ENCODE measurements at regions not wholly inside any gene's neighbourhood (a gene's known extent, or its start where the extent isn't known, plus 50 kb on each side); places are given as distances from the start of the nearest gene placed in this dataset.
"Not testable (repeated sequence)": the region's sequence is repeated elsewhere in the genome, so short reads cannot be mapped to it uniquely, and the experiment has no call there.

GRCh38 chr1:146645978-146646604 lies 292.0 kb upstream of the NBPF12 start:
- H3K4me3 ChIP-seq (ENCODE audit: control extremely low read depth in 1 of 5, extremely low read depth in 1 of 5, insufficient read depth in 1 of 5, low read depth in 2 of 5, low read length in 4 of 5); H3K27ac ChIP-seq (ENCODE audit: low read length in 2 of 2); H3K4me2 ChIP-seq (replicated peaks; ENCODE audit: low read depth, low read length, poor library complexity, severe bottlenecking); H3K27me3 ChIP-seq (replicated peaks in 1 of 4; ENCODE audit: control extremely low read depth in 1 of 4, control insufficient read depth in 3 of 4, insufficient read depth in 4 of 4, low read length in 3 of 4); H3K79me2 ChIP-seq (ENCODE audit: control insufficient read depth, insufficient read depth, low read length); H2AFZ ChIP-seq (ENCODE audit: insufficient read depth, low read depth, low read length, poor library complexity, severe bottlenecking); DNase-seq; H3K9ac ChIP-seq (ENCODE audit: low read length); H3K9me3 ChIP-seq (ENCODE audit: control extremely low read depth in 1 of 3, control insufficient read depth in 2 of 3, insufficient read depth in 1 of 3, low read length in 2 of 3); H3K9me3 Mint-ChIP-seq (ENCODE audit: insufficient read depth); H3K4me1 ChIP-seq (ENCODE audit: control insufficient read depth in 2 of 2, insufficient read depth in 2 of 2, low read length in 2 of 2); intact Hi-C loops (cut with micrococcal nuclease); POLR2A ChIA-PET; H3K4me3 Mint-ChIP-seq; CTCF ChIA-PET; H3K27me3 Mint-ChIP-seq; H3K36me3 ChIP-seq (replicated peaks in 1 of 2; ENCODE audit: control extremely low read depth in 1 of 2, control insufficient read depth in 1 of 2, extremely low read depth in 1 of 2, insufficient read depth in 2 of 2, low read length in 1 of 2); ATAC-seq (ENCODE audit: low read depth); H4K20me1 ChIP-seq (ENCODE audit: control insufficient read depth, insufficient read depth, low read length, poor library complexity, severe bottlenecking); H3K27ac Mint-ChIP-seq; H3K4me1 Mint-ChIP-seq: not testable (repeated sequence)
- 100% methylated on average over 1 of the region's 6 CpGs for WGBS (ENCODE audit: insufficient coverage)

- H3K79me2 ChIP-seq (ENCODE audit: control insufficient read depth, insufficient read depth, low read length); H3K27ac ChIP-seq (ENCODE audit: low read length in 2 of 2); H3K27me3 ChIP-seq (replicated peaks in 1 of 4; ENCODE audit: control extremely low read depth in 1 of 4, control insufficient read depth in 3 of 4, insufficient read depth in 4 of 4, low read length in 3 of 4); H3K4me1 ChIP-seq (ENCODE audit: control insufficient read depth in 2 of 2, insufficient read depth in 2 of 2, low read length in 2 of 2); H3K4me3 Mint-ChIP-seq; H3K4me2 ChIP-seq (replicated peaks; ENCODE audit: low read depth, low read length, poor library complexity, severe bottlenecking); POLR2A ChIA-PET; H3K36me3 ChIP-seq (replicated peaks in 1 of 2; ENCODE audit: control extremely low read depth in 1 of 2, control insufficient read depth in 1 of 2, extremely low read depth in 1 of 2, insufficient read depth in 2 of 2, low read length in 1 of 2); H3K27ac Mint-ChIP-seq; H3K9me3 Mint-ChIP-seq (ENCODE audit: insufficient read depth); H3K9me3 ChIP-seq (ENCODE audit: control extremely low read depth in 1 of 3, control insufficient read depth in 2 of 3, insufficient read depth in 1 of 3, low read length in 2 of 3); H4K20me1 ChIP-seq (ENCODE audit: control insufficient read depth, insufficient read depth, low read length, poor library complexity, severe bottlenecking); H3K9ac ChIP-seq (ENCODE audit: low read length); intact Hi-C loops (cut with micrococcal nuclease); CTCF ChIA-PET; H3K27me3 Mint-ChIP-seq; ATAC-seq (ENCODE audit: low read depth); H2AFZ ChIP-seq (ENCODE audit: insufficient read depth, low read depth, low read length, poor library complexity, severe bottlenecking); H3K4me3 ChIP-seq (ENCODE audit: control extremely low read depth in 1 of 5, extremely low read depth in 1 of 5, insufficient read depth in 1 of 5, low read depth in 2 of 5, low read length in 4 of 5); DNase-seq; H3K4me1 Mint-ChIP-seq: not testable (repeated sequence)
- no CpG with 5 or more reads among the region's 3 CpGs for WGBS (ENCODE audit: insufficient coverage)
These were observed 296.6 kb upstream of the NBPF12 start for GRCh38 chr1:146641534-146641933.

- WGBS (ENCODE audit: insufficient coverage): 97% methylated on average over 3 of the region's 5 CpGs
- POLR2A ChIA-PET; H3K27me3 ChIP-seq (replicated peaks in 1 of 4; ENCODE audit: control extremely low read depth in 1 of 4, control insufficient read depth in 3 of 4, insufficient read depth in 4 of 4, low read length in 3 of 4); H3K4me3 ChIP-seq (ENCODE audit: control extremely low read depth in 1 of 5, extremely low read depth in 1 of 5, insufficient read depth in 1 of 5, low read depth in 2 of 5, low read length in 4 of 5); H3K27ac Mint-ChIP-seq; DNase-seq; H3K4me3 Mint-ChIP-seq; H3K9me3 ChIP-seq (ENCODE audit: control extremely low read depth in 1 of 3, control insufficient read depth in 2 of 3, insufficient read depth in 1 of 3, low read length in 2 of 3); H3K9ac ChIP-seq (ENCODE audit: low read length); H3K79me2 ChIP-seq (ENCODE audit: control insufficient read depth, insufficient read depth, low read length); H3K9me3 Mint-ChIP-seq (ENCODE audit: insufficient read depth); H3K36me3 ChIP-seq (replicated peaks in 1 of 2; ENCODE audit: control extremely low read depth in 1 of 2, control insufficient read depth in 1 of 2, extremely low read depth in 1 of 2, insufficient read depth in 2 of 2, low read length in 1 of 2); intact Hi-C loops (cut with micrococcal nuclease); H4K20me1 ChIP-seq (ENCODE audit: control insufficient read depth, insufficient read depth, low read length, poor library complexity, severe bottlenecking); H2AFZ ChIP-seq (ENCODE audit: insufficient read depth, low read depth, low read length, poor library complexity, severe bottlenecking); ATAC-seq (ENCODE audit: low read depth); H3K27me3 Mint-ChIP-seq; H3K4me1 ChIP-seq (ENCODE audit: control insufficient read depth in 2 of 2, insufficient read depth in 2 of 2, low read length in 2 of 2); H3K4me2 ChIP-seq (replicated peaks; ENCODE audit: low read depth, low read length, poor library complexity, severe bottlenecking); H3K4me1 Mint-ChIP-seq; H3K27ac ChIP-seq (ENCODE audit: low read length in 2 of 2): not testable (repeated sequence)
- CTCF ChIA-PET: interaction anchor here (0.7 kb wide), 1 partner anchor 603 kb away, joined by 4 read pairs; no protein-coding TSS in a partner anchor
These were observed 297.5 kb upstream of the NBPF12 start for GRCh38 chr1:146640671-146641070.

- WGBS (ENCODE audit: insufficient coverage): no CpG with 5 or more reads among the region's 1 CpG
- H3K4me3 ChIP-seq (ENCODE audit: control extremely low read depth in 1 of 5, extremely low read depth in 1 of 5, insufficient read depth in 1 of 5, low read depth in 2 of 5, low read length in 4 of 5); H3K4me1 ChIP-seq (ENCODE audit: control insufficient read depth in 2 of 2, insufficient read depth in 2 of 2, low read length in 2 of 2); intact Hi-C loops (cut with micrococcal nuclease); H3K27ac Mint-ChIP-seq; H3K4me1 Mint-ChIP-seq; DNase-seq; H3K9ac ChIP-seq (ENCODE audit: low read length); H3K9me3 Mint-ChIP-seq (ENCODE audit: insufficient read depth); POLR2A ChIA-PET; H3K79me2 ChIP-seq (ENCODE audit: control insufficient read depth, insufficient read depth, low read length); CTCF ChIA-PET; H3K27me3 ChIP-seq (replicated peaks in 1 of 4; ENCODE audit: control extremely low read depth in 1 of 4, control insufficient read depth in 3 of 4, insufficient read depth in 4 of 4, low read length in 3 of 4); H2AFZ ChIP-seq (ENCODE audit: insufficient read depth, low read depth, low read length, poor library complexity, severe bottlenecking); ATAC-seq (ENCODE audit: low read depth); H4K20me1 ChIP-seq (ENCODE audit: control insufficient read depth, insufficient read depth, low read length, poor library complexity, severe bottlenecking); H3K27ac ChIP-seq (ENCODE audit: low read length in 2 of 2); H3K9me3 ChIP-seq (ENCODE audit: control extremely low read depth in 1 of 3, control insufficient read depth in 2 of 3, insufficient read depth in 1 of 3, low read length in 2 of 3); H3K4me3 Mint-ChIP-seq; H3K27me3 Mint-ChIP-seq; H3K36me3 ChIP-seq (replicated peaks in 1 of 2; ENCODE audit: control extremely low read depth in 1 of 2, control insufficient read depth in 1 of 2, extremely low read depth in 1 of 2, insufficient read depth in 2 of 2, low read length in 1 of 2); H3K4me2 ChIP-seq (replicated peaks; ENCODE audit: low read depth, low read length, poor library complexity, severe bottlenecking): not testable (repeated sequence)
These were observed 307.8 kb upstream of the NBPF12 start for GRCh38 chr1:146630302-146630701.

Measured in B cell (primary cell).